RWPE2 (cell line): ENCODE measurements at regions not wholly inside any gene's neighbourhood (a gene's known extent, or its start where the extent isn't known, plus 50 kb on each side); places are given as distances from the start of the nearest gene placed in this dataset.

Experiments used
- ATAC-seq: fragments of 200-7000 bp; cut with Tn5 transposase; 3 replicates; pipeline ENCODE4 v1.9.1; 2021; ENCODE audit warnings: low read depth
- DNase-seq: peaks from one replicate; pipeline ENCODE4 v3.0.0-alpha.2; 2020; ENCODE audit warnings: low spot score
- H3K27ac ChIP-seq: fragments of 450-650 bp; 2 replicates; pipeline ENCODE4 v1.5.1; 2017; ENCODE audit warnings: mild to moderate bottlenecking; ENCODE audit not compliant: poor library complexity, severe bottlenecking
- H3K27me3 ChIP-seq: fragments of 250-450 bp; sonication (Bioruptor Pico); 2 replicates; pipeline ENCODE4 v1.5.1; 2021; ENCODE audit warnings: mild to moderate bottlenecking, moderate library complexity; ENCODE audit not compliant: insufficient read depth, poor library complexity, severe bottlenecking
- H3K36me3 ChIP-seq: fragments of 250-450 bp; sonication (Bioruptor Pico); 2 replicates; pipeline ENCODE4 v1.5.1; 2020; ENCODE audit warnings: low read depth, mild to moderate bottlenecking, moderate library complexity
- H3K4me1 ChIP-seq: fragments of 250-450 bp; sonication (Bioruptor Pico); 2 replicates; pipeline ENCODE4 v1.5.1; 2021; ENCODE audit warnings: mild to moderate bottlenecking, moderate library complexity; ENCODE audit not compliant: insufficient read depth, poor library complexity, severe bottlenecking
- H3K4me3 ChIP-seq: fragments of 250-450 bp; sonication (Bioruptor Pico); 2 replicates; pipeline ENCODE4 v1.5.1; 2021; ENCODE audit warnings: mild to moderate bottlenecking, moderate library complexity; ENCODE audit not compliant: severe bottlenecking
- H3K9me3 ChIP-seq: fragments of 250-450 bp; sonication (Bioruptor Pico); 2 replicates; pipeline ENCODE4 v1.5.1; 2021; ENCODE audit warnings: mild to moderate bottlenecking, moderate library complexity; ENCODE audit not compliant: severe bottlenecking
- TF ChIP-seq, protein P1 (sequence below): fragments of 450-650 bp; IDR thresholded peaks from one replicate; pipeline ENCODE4 v1.5.1; 2017; ENCODE audit warnings: mild to moderate bottlenecking, moderate library complexity; ENCODE audit not compliant: poor library complexity, severe bottlenecking

DNA sequence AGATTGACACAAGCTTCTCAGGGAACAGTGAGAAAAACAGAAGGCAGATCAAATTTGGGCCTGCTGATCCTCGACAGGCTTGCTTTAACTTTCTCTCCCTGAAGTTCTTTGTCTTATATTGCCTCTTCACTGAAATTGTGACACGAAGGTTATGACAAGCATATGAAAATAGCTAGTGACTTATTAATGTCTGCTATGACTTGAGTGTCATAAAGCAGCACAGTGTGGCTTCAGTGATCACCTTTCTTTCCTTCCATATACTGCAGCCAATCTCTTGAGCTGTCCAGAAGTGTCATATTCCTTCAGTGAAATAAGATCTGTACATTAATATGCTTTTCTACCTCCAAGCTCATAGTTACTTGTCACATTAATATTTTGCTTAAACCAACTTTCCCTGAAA is 870.2 kb downstream of the C4orf33 start:
- DNase-seq: no peak
- TF ChIP-seq, protein P1, sequence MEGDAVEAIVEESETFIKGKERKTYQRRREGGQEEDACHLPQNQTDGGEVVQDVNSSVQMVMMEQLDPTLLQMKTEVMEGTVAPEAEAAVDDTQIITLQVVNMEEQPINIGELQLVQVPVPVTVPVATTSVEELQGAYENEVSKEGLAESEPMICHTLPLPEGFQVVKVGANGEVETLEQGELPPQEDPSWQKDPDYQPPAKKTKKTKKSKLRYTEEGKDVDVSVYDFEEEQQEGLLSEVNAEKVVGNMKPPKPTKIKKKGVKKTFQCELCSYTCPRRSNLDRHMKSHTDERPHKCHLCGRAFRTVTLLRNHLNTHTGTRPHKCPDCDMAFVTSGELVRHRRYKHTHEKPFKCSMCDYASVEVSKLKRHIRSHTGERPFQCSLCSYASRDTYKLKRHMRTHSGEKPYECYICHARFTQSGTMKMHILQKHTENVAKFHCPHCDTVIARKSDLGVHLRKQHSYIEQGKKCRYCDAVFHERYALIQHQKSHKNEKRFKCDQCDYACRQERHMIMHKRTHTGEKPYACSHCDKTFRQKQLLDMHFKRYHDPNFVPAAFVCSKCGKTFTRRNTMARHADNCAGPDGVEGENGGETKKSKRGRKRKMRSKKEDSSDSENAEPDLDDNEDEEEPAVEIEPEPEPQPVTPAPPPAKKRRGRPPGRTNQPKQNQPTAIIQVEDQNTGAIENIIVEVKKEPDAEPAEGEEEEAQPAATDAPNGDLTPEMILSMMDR: no peak
- ATAC-seq: no peak
- H3K27ac ChIP-seq: no peak overlapping the region
- no peaks in the 10 kb centered on the region for H3K36me3 ChIP-seq
- no peak overlapping the region for H3K4me3 ChIP-seq
- H3K4me1 ChIP-seq: no peaks in the 10 kb centered on the region
- H3K9me3 ChIP-seq: no peaks in the 10 kb centered on the region
- no peaks in the 10 kb centered on the region for H3K27me3 ChIP-seq

DNA sequence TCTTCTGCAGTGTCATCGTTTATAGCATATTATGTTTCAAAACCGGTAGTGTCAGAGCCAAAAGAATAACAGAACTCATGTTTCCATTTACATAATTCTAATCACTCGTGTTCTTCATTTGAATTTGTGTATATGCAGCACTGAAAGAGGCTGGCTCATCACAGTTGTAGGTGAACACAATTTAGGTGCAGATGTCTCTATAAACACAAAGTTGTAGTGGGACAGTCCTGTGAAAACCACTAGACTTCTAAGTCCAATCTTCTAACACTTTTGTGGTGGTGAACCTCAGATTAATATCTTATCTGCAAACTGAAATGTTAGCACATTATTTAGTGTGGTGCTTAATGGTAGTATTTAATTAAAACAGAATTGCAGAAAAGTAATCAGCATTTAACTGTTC is 872.4 kb downstream of the C4orf33 start:
- no peak overlapping the region for H3K27ac ChIP-seq
- TF ChIP-seq, protein P1: no peak

GRCh38 chr4:129968778-129969177 is 872.8 kb downstream of the C4orf33 start:
- no peaks in the 10 kb centered on the region for H3K9me3 ChIP-seq
- H3K27ac ChIP-seq: no peak overlapping the region
- H3K27me3 ChIP-seq: no peaks in the 10 kb centered on the region
- no peaks in the 10 kb centered on the region for H3K36me3 ChIP-seq
- no peaks in the 10 kb centered on the region for H3K4me1 ChIP-seq
- ATAC-seq: no peak
- TF ChIP-seq, protein P1: no peak
- H3K4me3 ChIP-seq: no peak overlapping the region
- no peak for DNase-seq

More for the DNA sequence above, 872.4 kb downstream of the C4orf33 start:
- no peaks in the 10 kb centered on the region for H3K27me3 ChIP-seq
- no peak overlapping the region for H3K4me3 ChIP-seq
- no peak for DNase-seq
- no peaks in the 10 kb centered on the region for H3K9me3 ChIP-seq
- no peaks in the 10 kb centered on the region for H3K36me3 ChIP-seq
- no peak for ATAC-seq
- no peaks in the 10 kb centered on the region for H3K4me1 ChIP-seq

DNA sequence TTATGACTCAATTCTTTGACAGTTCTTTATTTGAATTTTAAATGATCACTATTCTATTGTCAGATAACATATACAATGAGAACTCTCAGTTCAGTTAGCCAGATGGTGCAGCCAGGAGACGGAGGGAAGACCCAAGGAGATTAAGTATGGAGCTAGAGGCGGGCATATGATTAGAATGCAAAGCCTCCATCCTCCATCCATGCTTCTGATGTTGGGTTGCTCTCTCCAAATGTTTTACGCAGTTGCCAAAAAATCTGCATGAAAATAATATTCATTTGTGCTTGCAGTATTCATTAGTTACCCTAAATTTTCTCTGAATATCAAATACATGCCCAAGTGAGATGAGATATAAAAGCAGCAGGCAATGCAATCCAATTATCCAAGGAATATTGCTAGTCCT is 874.8 kb downstream of the C4orf33 start:
- no peak for DNase-seq
- H3K36me3 ChIP-seq: no peaks in the 10 kb centered on the region
- H3K9me3 ChIP-seq: no peaks in the 10 kb centered on the region
- no peak for ATAC-seq
- H3K27me3 ChIP-seq: no peaks in the 10 kb centered on the region
- H3K4me3 ChIP-seq: no peak overlapping the region
- no peak overlapping the region for H3K27ac ChIP-seq
- no peaks in the 10 kb centered on the region for H3K4me1 ChIP-seq
- TF ChIP-seq, protein P1: no peak

DNA sequence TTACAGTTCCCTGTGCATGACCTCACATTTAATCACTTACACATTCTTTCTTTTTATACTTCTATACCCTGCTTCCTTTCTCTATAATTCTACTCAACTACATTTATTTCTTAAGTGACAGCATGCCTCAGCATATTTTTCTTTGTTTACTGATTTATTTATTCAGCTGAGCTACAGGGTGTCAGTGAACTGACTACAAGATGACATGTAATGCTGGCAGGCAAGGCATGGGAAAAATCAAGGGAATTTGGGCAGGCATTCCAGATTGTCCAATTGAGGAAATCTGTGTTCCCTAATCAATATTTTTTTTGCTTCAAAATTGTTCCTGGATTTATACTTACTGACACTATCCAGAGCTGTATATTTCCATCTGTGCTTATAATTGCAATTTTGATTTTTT is 875.5 kb downstream of the C4orf33 start:
- H3K36me3 ChIP-seq: no peaks in the 10 kb centered on the region

More for the DNA sequence above, 875.5 kb downstream of the C4orf33 start:
- no peak for DNase-seq
- Histone ChIP-seq H3K4me3 (no peak overlapping the region), H3K27me3 (no peaks in the 10 kb centered on the region), H3K27ac (no peak overlapping the region), H3K9me3 (no peaks in the 10 kb centered on the region), H3K4me1 (no peaks in the 10 kb centered on the region)
- TF ChIP-seq, protein P1: no peak
- ATAC-seq: no peak
